MM.1S (cell line): ENCODE measurements at regions not wholly inside any gene's neighbourhood (a gene's known extent, or its start where the extent isn't known, plus 50 kb on each side); places are given as distances from the start of the nearest gene placed in this dataset.

Source experiments
- EZH2 ChIP-seq: fragments of 300-600 bp; sonication (generic); optimal IDR thresholded peaks from 2 replicates; pipeline ENCODE3; 2017; ENCODE audit warnings: low read depth, mild to moderate bottlenecking, antibody characterized with exemption, low read length, mixed read lengths
- TF ChIP-seq, protein P1 (sequence below): fragments of 300-600 bp; sonication (generic); IDR thresholded peaks from 2 replicates; pipeline ENCODE4 v1.5.1; 2016; ENCODE audit warnings: antibody characterized with exemption, low read length, mixed read lengths

DNA sequence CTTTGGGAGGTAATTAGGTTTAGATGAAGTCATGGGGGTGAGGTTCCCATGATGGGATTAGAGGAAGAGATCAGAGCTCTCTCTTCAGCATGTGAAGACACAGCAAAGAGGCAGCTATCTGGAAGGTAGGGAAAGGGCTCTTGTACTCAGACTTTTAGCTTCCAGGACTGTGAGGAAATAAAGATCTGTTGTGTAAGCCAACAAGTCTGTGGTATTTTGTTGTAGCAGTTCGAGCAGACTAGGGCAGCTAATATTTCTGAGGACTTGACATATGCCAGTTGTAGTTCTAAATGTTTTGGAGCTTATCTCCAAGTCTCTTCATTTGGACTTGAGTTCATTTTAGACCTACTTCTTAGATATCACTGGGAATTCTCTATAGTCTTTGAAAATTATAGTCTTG lies 137.3 kb upstream of the PDE5A start:
- no peak for TF ChIP-seq EZH2
- TF ChIP-seq, protein P1, sequence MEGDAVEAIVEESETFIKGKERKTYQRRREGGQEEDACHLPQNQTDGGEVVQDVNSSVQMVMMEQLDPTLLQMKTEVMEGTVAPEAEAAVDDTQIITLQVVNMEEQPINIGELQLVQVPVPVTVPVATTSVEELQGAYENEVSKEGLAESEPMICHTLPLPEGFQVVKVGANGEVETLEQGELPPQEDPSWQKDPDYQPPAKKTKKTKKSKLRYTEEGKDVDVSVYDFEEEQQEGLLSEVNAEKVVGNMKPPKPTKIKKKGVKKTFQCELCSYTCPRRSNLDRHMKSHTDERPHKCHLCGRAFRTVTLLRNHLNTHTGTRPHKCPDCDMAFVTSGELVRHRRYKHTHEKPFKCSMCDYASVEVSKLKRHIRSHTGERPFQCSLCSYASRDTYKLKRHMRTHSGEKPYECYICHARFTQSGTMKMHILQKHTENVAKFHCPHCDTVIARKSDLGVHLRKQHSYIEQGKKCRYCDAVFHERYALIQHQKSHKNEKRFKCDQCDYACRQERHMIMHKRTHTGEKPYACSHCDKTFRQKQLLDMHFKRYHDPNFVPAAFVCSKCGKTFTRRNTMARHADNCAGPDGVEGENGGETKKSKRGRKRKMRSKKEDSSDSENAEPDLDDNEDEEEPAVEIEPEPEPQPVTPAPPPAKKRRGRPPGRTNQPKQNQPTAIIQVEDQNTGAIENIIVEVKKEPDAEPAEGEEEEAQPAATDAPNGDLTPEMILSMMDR, result no peak
